ENCODE measurements at regions not wholly inside any gene's neighbourhood (a gene's known extent, or its start where the extent isn't known, plus 50 kb on each side); places are given as distances from the start of the nearest gene placed in this dataset.

DNA sequence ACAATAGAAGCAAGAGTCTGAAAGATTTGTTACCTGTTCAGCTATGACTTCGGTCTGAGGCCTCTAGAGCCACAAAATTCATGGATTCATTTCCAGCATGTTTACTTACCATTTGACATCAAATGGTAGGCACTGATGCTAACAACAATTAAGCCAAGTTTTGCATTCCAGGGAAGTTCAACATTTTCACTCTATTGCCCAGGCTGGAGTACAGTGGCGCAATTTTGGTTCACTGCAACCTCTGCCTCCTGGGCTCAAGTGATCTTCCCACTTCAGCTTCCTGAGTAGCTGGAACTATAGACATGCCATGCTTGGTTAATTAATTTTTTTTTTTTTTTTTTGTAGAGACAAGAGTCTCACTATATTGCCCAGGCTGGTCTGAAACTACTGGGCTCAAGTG, 114.1 kb upstream of the SGK1 start:
- Histone ChIP-seq H3K36me3 (no peaks in the 10 kb centered on the region), H3K4me3 (no peak overlapping the region), H3K9me3 (no peaks in the 10 kb centered on the region), H3K27me3 (no peaks in the 10 kb centered on the region), H3K4me1 (peaks cover 0 to 8% (median 0%) of the 10 kb centered on the region in 4 donors), H3K27ac (no peak overlapping the region)
- intact Hi-C loops (cut with DNase I; ENCODE audit: low total_unique reads) = no loop called here
- 48 to 74% (median 52%) methylated on average over 2 of the region's 2 CpGs for WGBS, 5 donors
- DNase-seq = no peak
- TF ChIP-seq, protein P1, sequence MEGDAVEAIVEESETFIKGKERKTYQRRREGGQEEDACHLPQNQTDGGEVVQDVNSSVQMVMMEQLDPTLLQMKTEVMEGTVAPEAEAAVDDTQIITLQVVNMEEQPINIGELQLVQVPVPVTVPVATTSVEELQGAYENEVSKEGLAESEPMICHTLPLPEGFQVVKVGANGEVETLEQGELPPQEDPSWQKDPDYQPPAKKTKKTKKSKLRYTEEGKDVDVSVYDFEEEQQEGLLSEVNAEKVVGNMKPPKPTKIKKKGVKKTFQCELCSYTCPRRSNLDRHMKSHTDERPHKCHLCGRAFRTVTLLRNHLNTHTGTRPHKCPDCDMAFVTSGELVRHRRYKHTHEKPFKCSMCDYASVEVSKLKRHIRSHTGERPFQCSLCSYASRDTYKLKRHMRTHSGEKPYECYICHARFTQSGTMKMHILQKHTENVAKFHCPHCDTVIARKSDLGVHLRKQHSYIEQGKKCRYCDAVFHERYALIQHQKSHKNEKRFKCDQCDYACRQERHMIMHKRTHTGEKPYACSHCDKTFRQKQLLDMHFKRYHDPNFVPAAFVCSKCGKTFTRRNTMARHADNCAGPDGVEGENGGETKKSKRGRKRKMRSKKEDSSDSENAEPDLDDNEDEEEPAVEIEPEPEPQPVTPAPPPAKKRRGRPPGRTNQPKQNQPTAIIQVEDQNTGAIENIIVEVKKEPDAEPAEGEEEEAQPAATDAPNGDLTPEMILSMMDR (IDR thresholded peaks at IDR 0.05) = no peak
- no peak for TF ChIP-seq EP300 (IDR thresholded peaks at IDR 0.05)
- no peak for TF ChIP-seq POLR2AphosphoS5 (IDR thresholded peaks at IDR 0.05)
- no peak for TF ChIP-seq POLR2A (IDR thresholded peaks at IDR 0.05)

DNA sequence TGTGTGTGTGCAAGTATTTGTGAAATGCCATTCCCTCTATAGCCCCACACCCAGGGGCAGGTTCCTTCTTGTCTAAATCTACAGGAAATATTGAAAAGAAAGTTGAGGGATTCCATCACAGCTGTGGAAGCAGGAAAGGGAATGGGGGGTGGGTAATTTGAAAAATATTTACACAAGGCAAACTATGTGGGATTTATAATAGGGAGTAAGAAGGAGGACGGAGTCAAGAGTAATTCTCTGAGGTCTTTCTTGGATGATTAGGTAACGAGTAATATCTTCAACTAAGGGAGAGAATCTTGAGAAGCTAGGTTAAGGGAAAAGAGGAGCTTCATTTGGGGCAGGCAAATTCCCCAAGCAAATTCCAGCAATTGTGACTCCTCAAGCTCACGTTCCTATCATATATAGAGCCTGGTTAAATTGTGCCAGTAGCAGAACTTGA, 113.5 kb upstream of the SGK1 start:
- intact Hi-C loops (cut with DNase I; ENCODE audit: low total_unique reads) = no loop called here

DNA sequence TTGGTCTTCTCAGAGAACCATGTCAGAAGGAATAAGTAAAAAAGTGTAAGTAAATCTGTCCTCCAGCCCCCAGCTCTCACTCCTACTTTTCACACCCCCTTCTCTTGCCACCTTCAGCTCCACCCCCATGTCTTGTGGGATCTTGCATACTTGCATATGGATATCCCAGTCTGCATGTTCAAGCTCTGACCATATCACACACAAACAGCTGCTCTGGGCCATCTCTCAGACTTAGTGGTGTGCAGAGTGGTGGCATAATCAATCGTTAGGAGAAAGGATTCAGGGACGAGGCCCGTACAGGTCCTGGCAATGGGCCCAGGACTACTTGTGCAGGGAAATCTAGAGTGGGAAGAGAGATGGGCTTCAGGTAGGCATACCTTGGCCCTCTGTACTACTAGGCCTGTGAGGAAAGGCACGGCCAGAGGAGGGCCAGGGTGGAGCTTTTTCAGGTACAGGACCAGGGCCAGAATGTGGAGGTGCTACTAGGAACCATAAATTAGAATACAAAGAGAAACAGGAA, 112.0 kb upstream of the SGK1 start:
- DNase-seq = no peak
- TF ChIP-seq, protein P1 (IDR thresholded peaks at IDR 0.05) = no peak
- TF ChIP-seq POLR2A (IDR thresholded peaks at IDR 0.05) = no peak
- TF ChIP-seq EP300 (IDR thresholded peaks at IDR 0.05) = no peak
- no peak for TF ChIP-seq POLR2AphosphoS5 (IDR thresholded peaks at IDR 0.05)
- no peak overlapping the region for H3K27ac ChIP-seq
- H3K27me3 ChIP-seq = no peaks in the 10 kb centered on the region
- no peak overlapping the region for H3K4me3 ChIP-seq
- WGBS, 5 donors = 74 to 85% (median 83%) methylated on average over 4 of the region's 4 CpGs
- H3K9me3 ChIP-seq = no peaks in the 10 kb centered on the region
- H3K36me3 ChIP-seq = no peaks in the 10 kb centered on the region
- H3K4me1 ChIP-seq = no peaks in the 10 kb centered on the region
- intact Hi-C loops (cut with DNase I; ENCODE audit: low total_unique reads) = no loop called here

More for the DNA sequence above, 113.5 kb upstream of the SGK1 start:
- TF ChIP-seq EP300 (IDR thresholded peaks at IDR 0.05) (no peak), POLR2A (IDR thresholded peaks at IDR 0.05) (no peak)
- TF ChIP-seq, protein P1 (IDR thresholded peaks at IDR 0.05) = no peak
- Histone ChIP-seq H3K4me3 (no peak overlapping the region), H3K9me3 (no peaks in the 10 kb centered on the region), H3K27me3 (no peaks in the 10 kb centered on the region), H3K36me3 (no peaks in the 10 kb centered on the region), H3K4me1 (peaks cover 0 to 2% (median 0%) of the 10 kb centered on the region in 4 donors), H3K27ac (no peak overlapping the region)
- no peak for DNase-seq
- WGBS, 5 donors = 81 to 88% (median 84%) methylated on average over 3 of the region's 3 CpGs

DNA sequence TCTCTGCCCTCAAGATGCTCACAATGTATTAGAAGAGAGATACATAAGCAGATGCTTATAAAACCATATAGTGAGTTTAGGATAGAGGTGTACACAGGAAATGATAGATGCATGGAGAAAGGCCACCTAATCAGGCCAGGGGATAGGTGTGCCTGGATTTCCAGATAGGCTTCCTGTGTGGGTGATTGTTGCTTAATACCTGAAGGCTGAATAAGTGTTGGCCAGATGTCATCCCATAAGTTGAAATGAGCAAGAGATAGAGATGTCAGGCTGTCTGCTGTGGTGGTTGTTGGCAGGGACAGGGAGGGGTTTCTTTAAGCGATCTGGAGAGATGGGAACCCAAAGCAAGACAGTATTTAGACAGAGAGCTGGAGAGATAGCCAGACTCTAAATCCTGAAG, 109.8 kb upstream of the SGK1 start:
- H3K9me3 ChIP-seq = no peaks in the 10 kb centered on the region
- no peaks in the 10 kb centered on the region for H3K36me3 ChIP-seq
- no peak overlapping the region for H3K27ac ChIP-seq
- H3K27me3 ChIP-seq = no peaks in the 10 kb centered on the region
- peaks cover 0 to 9% (median 0%) of the 10 kb centered on the region in 4 donors for H3K4me1 ChIP-seq
- DNase-seq = no peak
- no peak overlapping the region for H3K4me3 ChIP-seq
- TF ChIP-seq POLR2AphosphoS5 (IDR thresholded peaks at IDR 0.05) (no peak), EP300 (IDR thresholded peaks at IDR 0.05) (no peak), POLR2A (IDR thresholded peaks at IDR 0.05) (no peak)
- TF ChIP-seq, protein P1 (IDR thresholded peaks at IDR 0.05) = no peak
- 92 to 96% (median 96%) methylated on average over 1 of the region's 1 CpG for WGBS, 5 donors
- intact Hi-C loops (cut with DNase I; ENCODE audit: low total_unique reads) = no loop called here
